SU-DHL-6 (cell line): ENCODE measurements at regions not wholly inside any gene's neighbourhood (a gene's known extent, or its start where the extent isn't known, plus 50 kb on each side); places are given as distances from the start of the nearest gene placed in this dataset.

Experiments
- H2AFZ ChIP-seq: fragments of 200-600 bp; sonication (generic); 2 replicates; pipeline ENCODE4 v1.6.1; 2014; ENCODE audit warnings: low read depth, mild to moderate bottlenecking, moderate library complexity, mixed read lengths, antibody characterized with exemption, low read length; ENCODE audit not compliant: severe bottlenecking
- H3F3A ChIP-seq: fragments of 200-600 bp; shearing (Covaris generic); 2 replicates; pipeline ENCODE4 v1.6.0; 2016; ENCODE audit warnings: antibody characterized with exemption, mild to moderate bottlenecking; ENCODE audit not compliant: insufficient read depth
- H3K27ac ChIP-seq: fragments of 200-600 bp; sonication (generic); 2 replicates; pipeline ENCODE4 v1.5.1; 2016; ENCODE audit warnings: low read depth, mild to moderate bottlenecking, low read length, moderate library complexity, mixed read lengths
- H3K27me3 ChIP-seq: fragments of 200-600 bp; sonication (generic), shearing (Covaris generic); 2 replicates; pipeline ENCODE4 v1.6.0; 2014; ENCODE audit warnings: mild to moderate bottlenecking, low read length
- H3K36me3 ChIP-seq: fragments of 200-600 bp; sonication (generic); 2 replicates; pipeline ENCODE4 v1.6.1; 2014; ENCODE audit warnings: mild to moderate bottlenecking, low read length, mixed read lengths
- H3K4me2 ChIP-seq: fragments of 300-600, 200-600 bp; shearing (Covaris generic), sonication (generic); 2 replicates; pipeline ENCODE4 v1.6.0; 2014; ENCODE audit warnings: low read length, low read depth, mild to moderate bottlenecking; ENCODE audit not compliant: poor library complexity, severe bottlenecking
- H3K4me3 ChIP-seq: fragments of 200-600 bp; sonication (generic); 2 replicates; pipeline ENCODE4 v1.5.1; 2014; ENCODE audit warnings: antibody characterized with exemption, low read length, mild to moderate bottlenecking, mixed read lengths; ENCODE audit not compliant: insufficient read depth, poor library complexity, severe bottlenecking
- H3K79me2 ChIP-seq: fragments of 200-600 bp; sonication (generic); 2 replicates; pipeline ENCODE4 v1.6.1; 2014; ENCODE audit warnings: mild to moderate bottlenecking, low read length, moderate library complexity; ENCODE audit not compliant: insufficient read depth
- H3K9ac ChIP-seq: fragments of 200-600 bp; sonication (generic); 2 replicates; pipeline ENCODE4 v1.7.0; 2014; ENCODE audit warnings: mild to moderate bottlenecking, low read length
- H3K9me2 ChIP-seq: fragments of 200-600 bp; sonication (generic); replicated peaks from 2 replicates; pipeline ENCODE4 v1.6.1; 2014; ENCODE audit warnings: low read length; ENCODE audit not compliant: insufficient read depth
- H3K9me3 ChIP-seq: fragments of 200-600 bp; sonication (generic); 2 replicates; pipeline ENCODE4 v1.6.1; 2014; ENCODE audit warnings: low read length, mixed read lengths; ENCODE audit not compliant: insufficient read depth
- H4K20me1 ChIP-seq: fragments of 200-600 bp; sonication (generic); 2 replicates; pipeline ENCODE4 v1.6.1; 2014; ENCODE audit warnings: low read depth, mild to moderate bottlenecking, antibody characterized with exemption, low read length, moderate library complexity, mixed read lengths
- CTCF ChIP-seq: fragments of 200-600 bp; sonication (generic); IDR thresholded peaks from one replicate; pipeline ENCODE4 v1.5.1; 2017; ENCODE audit warnings: antibody characterized with exemption, mild to moderate bottlenecking, low read length, moderate library complexity; ENCODE audit not compliant: insufficient read depth, poor library complexity, severe bottlenecking
- EZH2phosphoT487 ChIP-seq: fragments of 200-600 bp; sonication (generic), shearing (Covaris generic); conservative IDR thresholded peaks from 2 replicates; pipeline ENCODE4 v1.6.1; 2018; ENCODE audit warnings: mild to moderate bottlenecking, antibody characterized with exemption, low read length, moderate library complexity, mixed read lengths

- no peak overlapping the region for H3K4me3 ChIP-seq
- no peak overlapping the region for H3K9ac ChIP-seq
- TF ChIP-seq CTCF: no peak
- no peak for TF ChIP-seq EZH2phosphoT487
- no peaks in the 10 kb centered on the region for H4K20me1 ChIP-seq
- no peak overlapping the region for H3K27ac ChIP-seq
- no peaks in the 10 kb centered on the region for H3K79me2 ChIP-seq
- no peaks in the 10 kb centered on the region for H3K36me3 ChIP-seq
- no peaks in the 10 kb centered on the region for H3K9me3 ChIP-seq
- no peaks in the 10 kb centered on the region for H3K27me3 ChIP-seq
- no peaks in the 10 kb centered on the region for H3K9me2 ChIP-seq
- H3F3A ChIP-seq: no peaks in the 10 kb centered on the region
- H3K4me2 ChIP-seq: no peak overlapping the region
- no peak overlapping the region for H2AFZ ChIP-seq
These were observed 345.9 kb upstream of the RIOK2 start for GRCh38 chr5:97528941-97529340.

- Histone ChIP-seq H4K20me1 (no peaks in the 10 kb centered on the region), H3K27me3 (no peaks in the 10 kb centered on the region), H3K9me2 (no peaks in the 10 kb centered on the region), H3K79me2 (no peaks in the 10 kb centered on the region), H3K4me3 (no peak overlapping the region), H3K9ac (no peak overlapping the region), H3F3A (no peaks in the 10 kb centered on the region), H3K9me3 (no peaks in the 10 kb centered on the region), H3K4me2 (no peak overlapping the region), H2AFZ (no peak overlapping the region), H3K36me3 (no peaks in the 10 kb centered on the region), H3K27ac (no peak overlapping the region)
- TF ChIP-seq EZH2phosphoT487 (no peak), CTCF (no peak)
These were observed 346.4 kb upstream of the RIOK2 start for GRCh38 chr5:97529354-97529985.

GRCh38 chr5:97531549-97531948 is 348.5 kb upstream of the RIOK2 start:
- Histone ChIP-seq H4K20me1 (no peaks in the 10 kb centered on the region), H3K9ac (no peak overlapping the region), H3K27ac (no peak overlapping the region), H3K36me3 (no peaks in the 10 kb centered on the region), H3F3A (no peaks in the 10 kb centered on the region), H3K79me2 (no peaks in the 10 kb centered on the region), H3K27me3 (no peaks in the 10 kb centered on the region), H3K4me3 (no peak overlapping the region), H2AFZ (no peak overlapping the region), H3K4me2 (no peak overlapping the region), H3K9me3 (no peaks in the 10 kb centered on the region), H3K9me2 (no peaks in the 10 kb centered on the region)
- no peak for TF ChIP-seq CTCF
- no peak for TF ChIP-seq EZH2phosphoT487
